IMR-90 (cell line): ENCODE measurements at regions not wholly inside any gene's neighbourhood (a gene's known extent, or its start where the extent isn't known, plus 50 kb on each side); places are given as distances from the start of the nearest gene placed in this dataset.
A peak's percentile ranks its signal among the peaks of the same experiment; 100 is the strongest.

Experiments used
- ATAC-seq: fragments of 200-7000 bp; cut with Tn5 transposase; 2 replicates; pipeline ENCODE4 v1.9.1; 2020; ENCODE audit warnings: low read depth, mild to moderate bottlenecking, moderate library complexity
- BruUV-seq: library from RNA; stranded (reverse); fragments of 400-500 nt; replicated peaks from 2 replicates; lab custom pipeline; 2021; lab: Mats Ljungman, UMichigan
- CTCF ChIA-PET: fragments of 300-600 bp; formaldehyde crosslinking; extraction: SDS; loops from one replicate; lab custom pipeline; 2021; ENCODE audit warnings: antibody characterized with exemption; lab: Yijun Ruan, JAX
- POLR2A ChIA-PET: fragments of 300-600 bp; sonication (Branson Sonifier 250); formaldehyde crosslinking; loops from one replicate; lab custom pipeline; 2022; ENCODE audit warnings: antibody characterized with exemption; ENCODE audit not compliant: unreplicated experiment; lab: Charles Lee
- DNase-seq: peaks from one replicate; pipeline ENCODE4 v3.0.0; 2013
- H2AFZ ChIP-seq: replicated peaks from 2 replicates; pipeline ENCODE3; 2013; ENCODE audit warnings: low read length, mild to moderate bottlenecking; ENCODE audit not compliant: poor library complexity
- H2AK5ac ChIP-seq: 2 replicates; pipeline ENCODE4 v1.6.1; 2013; ENCODE audit warnings: low read depth, low read length, inconsistent platforms
- H2AK9ac ChIP-seq: replicated peaks from 2 replicates; pipeline ENCODE3; 2013; ENCODE audit warnings: mild to moderate bottlenecking, low read depth, low read length, moderate library complexity; ENCODE audit not compliant: poor library complexity
- H2BK120ac ChIP-seq: 2 replicates; pipeline ENCODE4 v1.6.1; 2013; ENCODE audit warnings: low read depth, low read length, inconsistent platforms
- H2BK15ac ChIP-seq: 3 replicates; pipeline ENCODE4 v1.6.1; 2013; ENCODE audit warnings: low read depth, low read length, inconsistent platforms
- H2BK20ac ChIP-seq: 2 replicates; pipeline ENCODE4 v1.6.1; 2013; ENCODE audit warnings: low read depth, mild to moderate bottlenecking, inconsistent platforms, low read length, moderate library complexity
- H2BK5ac ChIP-seq: 2 replicates; pipeline ENCODE4 v1.6.1; 2013; ENCODE audit warnings: mild to moderate bottlenecking, low read depth, low read length, inconsistent platforms; ENCODE audit not compliant: poor library complexity, severe bottlenecking
- H3K14ac ChIP-seq: replicated peaks from 2 replicates; pipeline ENCODE4 v1.6.1; 2013; ENCODE audit warnings: low read depth, low read length, inconsistent platforms
- H3K18ac ChIP-seq: 2 replicates; pipeline ENCODE4 v1.6.1; 2013; ENCODE audit warnings: low read depth, low read length, control low read depth
- H3K23ac ChIP-seq: 2 replicates; pipeline ENCODE4 v1.6.1; 2013; ENCODE audit warnings: low read depth, low read length, inconsistent platforms
- H3K27ac ChIP-seq: 2 replicates; pipeline ENCODE4 v1.5.1; 2013; ENCODE audit warnings: mild to moderate bottlenecking, control low read depth, low read length; ENCODE audit not compliant: insufficient read depth
- H3K27me3 ChIP-seq: 2 replicates; pipeline ENCODE4 v1.6.1; 2013; ENCODE audit warnings: low read length; ENCODE audit not compliant: control insufficient read depth, insufficient read depth
- H3K36me3 ChIP-seq: 2 replicates; pipeline ENCODE4 v1.6.1; 2013; ENCODE audit warnings: low read length, mixed read lengths; ENCODE audit not compliant: control insufficient read depth, insufficient read depth
- H3K4ac ChIP-seq: 2 replicates; pipeline ENCODE4 v1.6.1; 2013; ENCODE audit warnings: low read depth, low read length, inconsistent platforms
- H3K4me1 ChIP-seq: 2 replicates; pipeline ENCODE4 v1.6.1; 2013; ENCODE audit warnings: low read length, mixed read lengths; ENCODE audit not compliant: control insufficient read depth, insufficient read depth
- H3K4me2 ChIP-seq: 2 replicates; pipeline ENCODE4 v1.6.1; 2013; ENCODE audit warnings: low read depth, mild to moderate bottlenecking, control low read depth, low read length, moderate library complexity
- H3K4me3 ChIP-seq: 2 replicates; pipeline ENCODE4 v1.5.1; 2013; ENCODE audit warnings: low read depth, mild to moderate bottlenecking, control low read depth, low read length, moderate library complexity; ENCODE audit not compliant: insufficient read depth
- H3K56ac ChIP-seq: 2 replicates; pipeline ENCODE4 v1.6.1; 2013; ENCODE audit warnings: low read length, inconsistent platforms; ENCODE audit not compliant: insufficient read depth; ENCODE audit errors: extremely low read depth
- H3K79me1 ChIP-seq, 2 experiments: 2 replicates each; pipeline ENCODE4 v1.6.1; 2013; ENCODE audit warnings: low read length in 2 of 2, inconsistent platforms in 1 of 2, low read depth in 1 of 2
- H3K9ac ChIP-seq: 2 replicates; pipeline ENCODE4 v1.6.1; 2013; ENCODE audit warnings: low read depth, low read length, control low read depth
- H3K9me1 ChIP-seq: 2 replicates; pipeline ENCODE4 v1.6.1; 2013; ENCODE audit warnings: low read length, inconsistent platforms; ENCODE audit not compliant: insufficient read depth
- H3K9me3 ChIP-seq: 2 replicates; pipeline ENCODE4 v1.6.1; 2013; ENCODE audit warnings: low read length; ENCODE audit not compliant: control insufficient read depth, insufficient read depth
- H4K20me1 ChIP-seq: 2 replicates; pipeline ENCODE4 v1.6.1; 2013; ENCODE audit warnings: low read length, inconsistent platforms; ENCODE audit not compliant: insufficient read depth
- H4K5ac ChIP-seq: 2 replicates; pipeline ENCODE4 v1.6.1; 2013; ENCODE audit warnings: mild to moderate bottlenecking, low read depth, low read length, control low read depth
- H4K8ac ChIP-seq, 2 experiments: 2 replicates each; pipeline ENCODE4 v1.6.1; 2013; ENCODE audit warnings: low read depth in 2 of 2, low read length in 2 of 2, control low read depth in 1 of 2, inconsistent platforms in 1 of 2
- H4K91ac ChIP-seq: 2 replicates; pipeline ENCODE4 v1.6.1; 2013; ENCODE audit warnings: low read depth, low read length, inconsistent platforms; ENCODE audit not compliant: insufficient read depth
- CEBPB ChIP-seq: IDR thresholded peaks from 2 replicates; pipeline ENCODE4 v1.6.1; 2012; ENCODE audit warnings: low read depth, low read length, improper control_type of control experiment
- CTCF ChIP-seq: conservative IDR thresholded peaks from 2 replicates; pipeline ENCODE4 v1.5.1; 2012; ENCODE audit warnings: mild to moderate bottlenecking, low read depth, low read length, improper control_type of control experiment
- ELK1 ChIP-seq: fragments of 150-350 bp; IDR thresholded peaks from 2 replicates; pipeline ENCODE4 v1.6.1; 2016; ENCODE audit warnings: low read depth, mild to moderate bottlenecking, low read length, moderate library complexity, borderline replicate concordance
- SMC3 ChIP-seq: fragments of 150-350 bp; IDR thresholded peaks from 2 replicates; pipeline ENCODE4 v1.6.1; 2016; ENCODE audit warnings: low read depth, mild to moderate bottlenecking, antibody characterized with exemption, low read length, moderate library complexity
- WGBS, 2 experiments: methylation state at CpG; one replicate each; pipeline versions ENCODE4 v1.1.5 to v1.1.7; 2013; ENCODE audit warnings: missing lambda C conversion rate in 2 of 2; ENCODE audit not compliant: insufficient read length in 1 of 2; ENCODE audit errors: extremely low coverage in 2 of 2; 5-methylcytosine and 5-hydroxymethylcytosine counted together
- dilution Hi-C: fragments of 300-500 bp; cut with HindIII; formaldehyde crosslinking; loops from one replicate; pipeline ENCODE4 v1.14.3; 2018; ENCODE audit warnings: low sequenced_read_pairs; ENCODE audit not compliant: unreplicated experiment
- in situ Hi-C: fragments of 300-500 bp; cut with MboI; formaldehyde crosslinking; loops from 3 replicates; pipeline ENCODE4 v1.14.3; 2019; ENCODE audit warnings: low sequenced_read_pairs, inconsistent platforms, mixed read lengths
- intact Hi-C: fragments of 100-400 bp; cut with micrococcal nuclease; formaldehyde crosslinking; loops from 2 replicates; pipeline ENCODE4 v1.10.0; 2022

- no peak overlapping the region for H3K23ac ChIP-seq
- H2AK9ac ChIP-seq: no peak overlapping the region
- POLR2A ChIA-PET: no interaction called here
- no peaks in the 10 kb centered on the region for H3K27me3 ChIP-seq
- peak overlapping the region in 1 of 2 experiments; percentile 67; a peak in 1 of 4 replicates for H4K8ac ChIP-seq
- TF ChIP-seq CTCF (no peak), SMC3 (no peak), CEBPB (no peak), ELK1 (no peak)
- peak; percentile 66 for DNase-seq
- dilution Hi-C loops (no loop called here), in situ Hi-C loops (no loop called here), intact Hi-C loops (no loop called here)
- no peaks in the 10 kb centered on the region for H3K9me3 ChIP-seq
- no peak overlapping the region for H3K4me3 ChIP-seq
- peak; percentile 57 for ATAC-seq
- WGBS, 2 experiments: no CpG with 5 or more reads among the region's 8 CpGs
- H4K20me1 ChIP-seq: no peaks in the 10 kb centered on the region
- H2BK20ac ChIP-seq: no peak overlapping the region
- H3K9ac ChIP-seq: no peak overlapping the region
- no peak overlapping the region for H2AFZ ChIP-seq
- H3K9me1 ChIP-seq: peaks cover 8% of the 10 kb centered on the region
- H3K4me2 ChIP-seq: no peak overlapping the region
- H3K56ac ChIP-seq: 0 out of 2 replicates have a peak overlapping the region, but pooled peaks have one; percentile 10
- no peak overlapping the region for H3K27ac ChIP-seq
- no peak overlapping the region for H3K4ac ChIP-seq
- H2BK120ac ChIP-seq: 0 out of 2 replicates have a peak overlapping the region, but pooled peaks have one; percentile 86
- 0 out of 3 replicates have a peak overlapping the region, but pooled peaks have one; percentile 81 for H2BK15ac ChIP-seq
- no peak overlapping the region for H4K91ac ChIP-seq
- H3K18ac ChIP-seq: no peak overlapping the region
- peak overlapping the region; percentile 55; the same call in 1 of the 2 replicates for H3K14ac ChIP-seq
- CTCF ChIA-PET: no interaction called here
- H3K4me1 ChIP-seq: peaks cover 4% of the 10 kb centered on the region; the same call in 1 of the 2 replicates
- no peaks in the 10 kb centered on the region for H3K36me3 ChIP-seq
- H4K5ac ChIP-seq: no peak overlapping the region
- BruUV-seq: no TSS peak
- H2BK5ac ChIP-seq: peak overlapping the region; percentile 12
- H3K79me1 ChIP-seq: no peaks in the 10 kb centered on the region
- no peak overlapping the region for H2AK5ac ChIP-seq
These were observed 394.6 kb upstream of the JARID2 start for GRCh38 chr6:14851281-14851680.
